ENCODE measurements at regions not wholly inside any gene's neighbourhood (a gene's known extent, or its start where the extent isn't known, plus 50 kb on each side); places are given as distances from the start of the nearest gene placed in this dataset.

- Histone ChIP-seq H3K4me3 (no peak overlapping the region), H3K9me3 (no peaks in the 10 kb centered on the region), H3K4me1 (peaks cover 0 to 30% of the 10 kb centered on the region in 2 donors), H3K36me3 (no peaks in the 10 kb centered on the region), H3K27me3 (no peaks in the 10 kb centered on the region), H3K27ac (peak overlapping the region; percentile 78 to 88)
- peak; percentile 92 for DNase-seq (ENCODE audit: low spot score)
- TF ChIP-seq CTCF (IDR thresholded peaks at IDR 0.05), result no peak
These were observed 120.1 kb upstream of the DPH6 start for GRCh38 chr15:35665896-35666536.

- H3K4me3 ChIP-seq, result no peak overlapping the region
- peak overlapping the region; percentile 78 to 88 for H3K27ac ChIP-seq
- no peaks in the 10 kb centered on the region for H3K36me3 ChIP-seq
- no peak for TF ChIP-seq CTCF (IDR thresholded peaks at IDR 0.05)
- no peaks in the 10 kb centered on the region for H3K27me3 ChIP-seq
- peaks cover 0 to 44% of the 10 kb centered on the region in 2 donors for H3K4me1 ChIP-seq
- no peak for DNase-seq (ENCODE audit: low spot score)
- no peaks in the 10 kb centered on the region for H3K9me3 ChIP-seq
These were observed 121.9 kb upstream of the DPH6 start for GRCh38 chr15:35667908-35668307.

GRCh38 chr15:35669021-35669420 is 123.1 kb upstream of the DPH6 start:
- H3K4me3 ChIP-seq, result no peak overlapping the region
- TF ChIP-seq CTCF (IDR thresholded peaks at IDR 0.05), result no peak
- peak overlapping the region; percentile 9 to 88 for H3K27ac ChIP-seq
- H3K27me3 ChIP-seq, result no peaks in the 10 kb centered on the region
- H3K36me3 ChIP-seq, result no peaks in the 10 kb centered on the region
- DNase-seq (ENCODE audit: low spot score), result no peak
- peaks cover 0 to 55% of the 10 kb centered on the region in 2 donors for H3K4me1 ChIP-seq
- no peaks in the 10 kb centered on the region for H3K9me3 ChIP-seq

GRCh38 chr15:35669432-35670045 is 123.6 kb upstream of the DPH6 start:
- TF ChIP-seq CTCF (IDR thresholded peaks at IDR 0.05), result no peak
- H3K36me3 ChIP-seq, result no peaks in the 10 kb centered on the region
- peaks cover 0 to 60% of the 10 kb centered on the region in 2 donors for H3K4me1 ChIP-seq
- H3K4me3 ChIP-seq, result no peak overlapping the region
- H3K27me3 ChIP-seq, result no peaks in the 10 kb centered on the region
- H3K27ac ChIP-seq, result no peak overlapping the region
- no peaks in the 10 kb centered on the region for H3K9me3 ChIP-seq
- DNase-seq (ENCODE audit: low spot score), result no peak

GRCh38 chr15:35671197-35671596 is 125.2 kb upstream of the DPH6 start:
- H3K36me3 ChIP-seq, result no peaks in the 10 kb centered on the region
- peaks cover 0 to 74% of the 10 kb centered on the region in 2 donors for H3K4me1 ChIP-seq
- no peak overlapping the region for H3K4me3 ChIP-seq
- H3K9me3 ChIP-seq, result no peaks in the 10 kb centered on the region
- peak overlapping the region in 1 of 2 donors; percentile 52 for H3K27ac ChIP-seq
- no peak for TF ChIP-seq CTCF (IDR thresholded peaks at IDR 0.05)
- no peaks in the 10 kb centered on the region for H3K27me3 ChIP-seq
- no peak for DNase-seq (ENCODE audit: low spot score)

Data from right atrium auricular region (tissue), 2 donors.